Vagina (tissue), 2 donors: ENCODE measurements at regions not wholly inside any gene's neighbourhood (a gene's known extent, or its start where the extent isn't known, plus 50 kb on each side); places are given as distances from the start of the nearest gene placed in this dataset.
A peak's percentile ranks its signal among the peaks of the same experiment; 100 is the strongest.

Experiments used
- DNase-seq, 2 donors: peaks; one replicate each; pipeline ENCODE4 v3.0.0-alpha.2; 2017; ENCODE audit errors: extremely low spot score in 2 of 2
- H3K27ac ChIP-seq: fragments of 200-600 bp; sonication (generic); one replicate; pipeline ENCODE4 v1.5.1; 2019
- H3K27me3 ChIP-seq: fragments of 200-600 bp; sonication (generic); one replicate; pipeline ENCODE4 v1.5.1; 2019
- H3K36me3 ChIP-seq, 2 donors: fragments of 200-600 bp; sonication (generic); one replicate each; pipeline ENCODE4 v1.5.1; 2017 to 2019
- H3K4me1 ChIP-seq: fragments of 200-600 bp; sonication (generic); one replicate; pipeline ENCODE4 v1.5.1; 2019
- H3K4me3 ChIP-seq, 2 donors: fragments of 200-600 bp; sonication (generic); 1 replicate in 1 of 2; 2 replicates in 1 of 2; pipeline ENCODE4 v1.5.1; 2016 to 2019
- H3K9me3 ChIP-seq: fragments of 200-600 bp; sonication (generic); one replicate; pipeline ENCODE4 v1.5.1; 2019
- CTCF ChIP-seq, 3 experiments: fragments of 450-650 bp in 2 of 3; fragments of 200-600 bp in 1 of 3; sonication (generic) in 1 of 3; IDR thresholded peaks; one replicate each; pipeline ENCODE4 v1.5.1; 2017 to 2019; ENCODE audit warnings: antibody characterized with exemption in 3 of 3, mild to moderate bottlenecking in 2 of 3, moderate library complexity in 2 of 3
- POLR2A ChIP-seq, 2 donors: fragments of 450-650 bp; IDR thresholded peaks; one replicate each; pipeline ENCODE4 v1.6.1; 2017; ENCODE audit warnings: antibody characterized with exemption in 2 of 2, mild to moderate bottlenecking in 2 of 2, moderate library complexity in 2 of 2
- POLR2AphosphoS5 ChIP-seq, 2 donors: sonication (generic); formaldehyde crosslinking; IDR thresholded peaks; one replicate each; pipeline ENCODE4 v1.9.0; 2017; ENCODE audit warnings: antibody characterized with exemption in 2 of 2, mild to moderate bottlenecking in 2 of 2, low read depth in 1 of 2; ENCODE audit not compliant: insufficient read depth in 1 of 2
- intact Hi-C: fragments of 100-400 bp; cut with DNase I; formaldehyde crosslinking; loops from one replicate; pipeline ENCODE4 v1.15.1; 2023

GRCh38 chr3:140752499-140752898, 74.6 kb downstream of the TRIM42 start:
- H3K4me1 ChIP-seq = no peaks in the 10 kb centered on the region
- no peaks in the 10 kb centered on the region for H3K36me3 ChIP-seq
- no peaks in the 10 kb centered on the region for H3K9me3 ChIP-seq
- DNase-seq = peak in 1 of 2 donors; percentile 74
- intact Hi-C loops = no loop called here
- no peak overlapping the region for H3K4me3 ChIP-seq
- TF ChIP-seq CTCF (IDR thresholded peaks at IDR 0.05) (no peak), POLR2A (IDR thresholded peaks at IDR 0.05) (no peak), POLR2AphosphoS5 (IDR thresholded peaks at IDR 0.05; ENCODE audit: insufficient read depth in 1 of 2, low read depth in 1 of 2) (no peak)
- H3K27ac ChIP-seq = no peak overlapping the region
- H3K27me3 ChIP-seq = no peaks in the 10 kb centered on the region

- Histone ChIP-seq H3K4me3 (no peak overlapping the region), H3K4me1 (no peaks in the 10 kb centered on the region), H3K36me3 (no peaks in the 10 kb centered on the region), H3K27ac (no peak overlapping the region), H3K9me3 (no peaks in the 10 kb centered on the region), H3K27me3 (no peaks in the 10 kb centered on the region)
- intact Hi-C loops = no loop called here
- TF ChIP-seq CTCF (IDR thresholded peaks at IDR 0.05) = no peak
- no peak for TF ChIP-seq POLR2AphosphoS5 (IDR thresholded peaks at IDR 0.05; ENCODE audit: insufficient read depth in 1 of 2, low read depth in 1 of 2)
- no peak for TF ChIP-seq POLR2A (IDR thresholded peaks at IDR 0.05)
- peak in 1 of 2 donors; percentile 42 for DNase-seq
These were observed 76.2 kb downstream of the TRIM42 start for GRCh38 chr3:140753865-140754754.

GRCh38 chr3:140754936-140755335, 77.1 kb downstream of the TRIM42 start:
- TF ChIP-seq POLR2A (IDR thresholded peaks at IDR 0.05) (no peak), POLR2AphosphoS5 (IDR thresholded peaks at IDR 0.05; ENCODE audit: insufficient read depth in 1 of 2, low read depth in 1 of 2) (no peak), CTCF (IDR thresholded peaks at IDR 0.05) (no peak)
- intact Hi-C loops = no loop called here
- Histone ChIP-seq H3K4me1 (no peaks in the 10 kb centered on the region), H3K27ac (no peak overlapping the region), H3K4me3 (no peak overlapping the region), H3K27me3 (no peaks in the 10 kb centered on the region), H3K36me3 (no peaks in the 10 kb centered on the region), H3K9me3 (no peaks in the 10 kb centered on the region)
- no peak for DNase-seq

- Histone ChIP-seq H3K9me3 (no peaks in the 10 kb centered on the region), H3K36me3 (no peaks in the 10 kb centered on the region), H3K27me3 (no peaks in the 10 kb centered on the region), H3K4me3 (no peak overlapping the region), H3K4me1 (no peaks in the 10 kb centered on the region), H3K27ac (no peak overlapping the region)
- intact Hi-C loops = no loop called here
- no peak for TF ChIP-seq POLR2A (IDR thresholded peaks at IDR 0.05)
- no peak for TF ChIP-seq POLR2AphosphoS5 (IDR thresholded peaks at IDR 0.05; ENCODE audit: insufficient read depth in 1 of 2, low read depth in 1 of 2)
- no peak for TF ChIP-seq CTCF (IDR thresholded peaks at IDR 0.05)
- peak in 1 of 2 donors; percentile 65 for DNase-seq
These were observed 78.6 kb downstream of the TRIM42 start for GRCh38 chr3:140756240-140757016.
